IgD-negative memory B cell (primary cell): ENCODE measurements at regions not wholly inside any gene's neighbourhood (a gene's known extent, or its start where the extent isn't known, plus 50 kb on each side); places are given as distances from the start of the nearest gene placed in this dataset.
"Not testable (repeated sequence)": the region's sequence is repeated elsewhere in the genome, so short reads cannot be mapped to it uniquely, and the experiment has no call there.

Source experiments
- H3K27ac Mint-ChIP-seq, 3 donors: one replicate each; pipeline ENCODE4 v1.8.0; 2020 to 2022; ENCODE audit warnings: mild to moderate bottlenecking in 3 of 3, mixed read lengths in 3 of 3, moderate library complexity in 1 of 3
- H3K27me3 Mint-ChIP-seq: one replicate; pipeline ENCODE4 v1.8.0; 2021; ENCODE audit warnings: mixed read lengths
- H3K36me3 Mint-ChIP-seq: one replicate; pipeline ENCODE4 v1.8.0; 2020; ENCODE audit warnings: mild to moderate bottlenecking, mixed read lengths
- H3K4me1 Mint-ChIP-seq, 3 donors: one replicate each; pipeline ENCODE4 v1.8.0; 2020 to 2022; ENCODE audit warnings: mixed read lengths in 3 of 3, mild to moderate bottlenecking in 1 of 3
- H3K4me3 Mint-ChIP-seq, 4 donors: one replicate each; pipeline ENCODE4 v1.8.0; 2020 to 2022; ENCODE audit warnings: mild to moderate bottlenecking in 4 of 4, mixed read lengths in 4 of 4, moderate library complexity in 3 of 4
- H3K9me3 Mint-ChIP-seq, 3 donors: one replicate each; pipeline ENCODE4 v1.8.0; 2020 to 2021; ENCODE audit warnings: mixed read lengths in 3 of 3, mild to moderate bottlenecking in 1 of 3

DNA sequence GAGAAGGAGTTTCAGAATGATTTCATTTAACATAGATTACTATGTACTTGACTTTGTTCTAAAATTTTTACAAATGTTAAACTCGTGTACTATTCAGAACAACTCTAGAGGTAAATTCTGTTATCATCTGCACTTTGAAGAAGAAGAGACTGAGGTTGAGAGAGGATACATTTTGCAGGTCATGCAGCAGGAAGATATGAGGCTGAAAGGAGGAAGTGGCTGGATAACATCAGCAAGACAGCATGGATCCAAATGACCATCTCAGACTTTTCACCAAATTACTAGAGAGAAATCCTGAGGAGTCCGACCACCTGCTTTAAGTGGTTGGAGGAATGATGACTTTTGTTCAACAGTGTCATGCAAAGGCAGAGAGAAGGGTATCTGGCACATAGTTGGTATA, 84.9 kb downstream of the ASCL4 start:
- peaks cover 2 to 5% (median 3%) of the 10 kb centered on the region in 3 donors for H3K4me1 Mint-ChIP-seq
- H3K36me3 Mint-ChIP-seq, result no peaks in the 10 kb centered on the region
- H3K9me3 Mint-ChIP-seq, result no peaks in the 10 kb centered on the region
- no peak overlapping the region for H3K27ac Mint-ChIP-seq
- peaks cover 35% of the 10 kb centered on the region for H3K27me3 Mint-ChIP-seq
- no peak overlapping the region for H3K4me3 Mint-ChIP-seq

DNA sequence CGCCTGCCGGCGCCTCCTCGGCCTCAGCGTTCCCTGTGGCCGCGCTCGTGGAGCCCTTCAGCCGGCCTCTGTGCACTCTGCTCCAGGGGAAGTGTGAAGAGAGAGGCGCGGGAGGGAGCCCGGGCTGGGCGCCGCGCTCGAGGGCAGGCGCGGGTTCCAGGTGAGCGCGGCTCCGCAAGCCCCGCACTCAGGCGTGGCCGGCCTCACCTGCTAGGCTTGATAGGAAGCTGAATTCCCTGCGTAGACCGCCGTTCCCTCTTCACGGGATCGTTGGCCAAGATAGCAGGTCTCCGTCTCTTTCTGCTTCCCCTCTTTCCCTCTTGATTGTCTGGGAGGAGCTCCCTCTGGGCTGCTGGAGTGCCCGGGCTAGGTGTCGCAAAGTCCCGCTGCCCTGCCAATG, 89.7 kb downstream of the ASCL4 start:
- Mint-ChIP-seq H3K27ac (peak overlapping the region in 1 of 3 donors; percentile 47), H3K4me3 (peak overlapping the region in 1 of 4 donors; percentile 46), H3K4me1 (peaks cover 2 to 5% (median 3%) of the 10 kb centered on the region in 3 donors), H3K9me3 (peaks cover 0 to 4% (median 3%) of the 10 kb centered on the region in 3 donors), H3K36me3 (no peaks in the 10 kb centered on the region), H3K27me3 (peaks cover 36% of the 10 kb centered on the region)

DNA sequence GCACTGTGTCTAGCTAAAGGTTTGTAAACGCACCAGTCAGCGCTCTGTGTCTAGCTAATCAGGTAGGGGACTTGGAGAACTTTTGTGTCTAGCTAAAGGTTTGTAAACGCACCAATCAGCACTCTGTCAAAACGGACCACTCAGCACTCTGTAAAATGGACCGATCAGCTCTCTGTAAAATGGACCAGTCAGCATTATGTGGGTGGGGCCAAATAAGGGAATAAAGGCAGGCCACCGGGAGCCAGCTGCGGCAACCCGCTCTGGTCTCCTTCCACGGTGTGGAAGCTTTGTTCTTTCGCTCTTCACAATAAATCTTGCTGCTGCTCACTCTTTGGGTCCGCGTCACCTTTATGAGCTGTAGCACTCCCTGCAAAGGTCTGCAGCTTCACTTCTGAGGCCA, 90.2 kb downstream of the ASCL4 start:
- H3K4me3 Mint-ChIP-seq, H3K4me1 Mint-ChIP-seq, H3K27ac Mint-ChIP-seq, H3K9me3 Mint-ChIP-seq, H3K36me3 Mint-ChIP-seq: not testable (repeated sequence)
- H3K27me3 Mint-ChIP-seq, result peaks cover 36% of the 10 kb centered on the region

DNA sequence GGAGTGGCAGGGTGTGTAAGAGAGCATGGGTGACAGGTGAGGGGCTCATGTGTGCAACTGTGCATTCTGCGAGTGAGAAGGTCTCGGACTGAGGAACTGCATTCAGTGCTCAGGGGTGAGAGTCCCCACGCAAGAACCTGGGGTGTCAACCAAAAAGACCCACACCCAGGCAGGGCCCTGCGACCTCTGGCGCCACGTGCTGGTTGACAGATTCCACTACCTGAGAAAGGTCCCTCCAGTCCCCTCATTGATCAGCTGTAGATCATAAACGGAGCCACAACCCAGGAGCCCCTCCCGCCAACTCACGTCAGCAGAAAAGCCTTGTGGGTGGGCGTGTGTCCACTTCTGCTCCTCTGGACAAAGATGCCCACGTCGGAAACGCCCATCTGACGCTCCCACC, 98.7 kb downstream of the ASCL4 start:
- peaks cover 0 to 1% (median 0%) of the 10 kb centered on the region in 3 donors for H3K4me1 Mint-ChIP-seq
- H3K27me3 Mint-ChIP-seq, result peaks cover 6% of the 10 kb centered on the region

DNA sequence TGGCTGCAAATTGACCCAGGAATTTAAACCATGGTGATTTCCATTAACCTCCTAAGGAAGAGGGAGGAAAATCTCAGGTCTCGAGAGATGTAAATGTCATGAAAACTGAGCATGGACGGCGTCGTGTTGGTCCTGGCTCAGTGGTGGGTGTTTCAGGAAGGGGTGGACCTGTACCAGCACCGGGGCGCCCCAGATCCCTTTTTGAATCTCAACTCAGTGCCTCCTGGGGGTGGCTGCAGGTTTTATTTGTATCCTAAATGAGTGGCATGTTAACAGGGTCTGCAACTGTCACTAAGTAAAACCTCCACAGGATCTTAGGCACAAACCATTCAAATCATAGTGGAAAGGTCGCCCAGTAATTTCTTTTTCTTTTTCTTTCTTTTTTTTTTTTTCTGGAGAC, 101.3 kb downstream of the ASCL4 start:
- H3K27me3 Mint-ChIP-seq, result peaks cover 6% of the 10 kb centered on the region
- no peak overlapping the region for H3K4me3 Mint-ChIP-seq
- no peaks in the 10 kb centered on the region for H3K9me3 Mint-ChIP-seq
- H3K4me1 Mint-ChIP-seq, result peaks cover 0 to 1% (median 0%) of the 10 kb centered on the region in 3 donors
- no peaks in the 10 kb centered on the region for H3K36me3 Mint-ChIP-seq
- H3K27ac Mint-ChIP-seq, result no peak overlapping the region

More for the DNA sequence above, 98.7 kb downstream of the ASCL4 start:
- H3K36me3 Mint-ChIP-seq, result no peaks in the 10 kb centered on the region
- no peak overlapping the region for H3K4me3 Mint-ChIP-seq
- H3K27ac Mint-ChIP-seq, result peak overlapping the region in 1 of 3 donors; percentile 34
- no peaks in the 10 kb centered on the region for H3K9me3 Mint-ChIP-seq

- peaks cover 3% of the 10 kb centered on the region for H3K27me3 Mint-ChIP-seq
- no peak overlapping the region for H3K27ac Mint-ChIP-seq
- H3K4me3 Mint-ChIP-seq, result no peak overlapping the region
- peaks cover 0 to 5% (median 0%) of the 10 kb centered on the region in 3 donors for H3K4me1 Mint-ChIP-seq
- H3K36me3 Mint-ChIP-seq, result peaks cover 1% of the 10 kb centered on the region
- no peaks in the 10 kb centered on the region for H3K9me3 Mint-ChIP-seq
Observed at GRCh38 chr12:107884769-107885694, 110.5 kb downstream of the ASCL4 start.

DNA sequence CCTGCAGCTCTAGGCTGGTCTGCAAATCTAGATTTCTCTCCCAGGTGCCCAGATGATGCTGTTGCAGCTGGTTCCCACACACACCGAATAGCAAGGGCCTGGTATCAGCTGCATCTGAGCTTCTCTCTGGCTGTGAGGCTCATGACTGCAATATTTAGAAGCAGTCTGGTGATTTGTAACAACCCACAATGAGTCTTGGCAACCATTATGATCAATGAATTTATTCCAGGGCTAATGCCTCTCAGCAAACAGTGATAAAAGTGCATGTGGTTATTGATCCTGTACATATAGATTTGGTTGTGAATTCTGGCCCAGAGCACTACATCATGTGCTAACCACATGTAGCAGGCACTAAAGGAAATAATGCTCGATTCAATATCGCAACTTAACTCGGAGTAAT, 114.3 kb downstream of the ASCL4 start:
- H3K27ac Mint-ChIP-seq, result no peak overlapping the region
- H3K36me3 Mint-ChIP-seq, result peaks cover 2% of the 10 kb centered on the region
- peaks cover 3% of the 10 kb centered on the region for H3K27me3 Mint-ChIP-seq
- H3K4me3 Mint-ChIP-seq, result no peak overlapping the region
- H3K9me3 Mint-ChIP-seq, result no peaks in the 10 kb centered on the region
- H3K4me1 Mint-ChIP-seq, result peaks cover 0 to 5% (median 0%) of the 10 kb centered on the region in 3 donors

GRCh38 chr12:107891967-107892366, 117.5 kb downstream of the ASCL4 start:
- Mint-ChIP-seq H3K9me3 (no peaks in the 10 kb centered on the region), H3K27me3 (no peaks in the 10 kb centered on the region), H3K4me3 (no peak overlapping the region), H3K36me3 (peaks cover 1% of the 10 kb centered on the region), H3K27ac (no peak overlapping the region), H3K4me1 (no peaks in the 10 kb centered on the region)

GRCh38 chr12:107894589-107894988, 120.1 kb downstream of the ASCL4 start:
- H3K27ac Mint-ChIP-seq, result no peak overlapping the region
- no peaks in the 10 kb centered on the region for H3K4me1 Mint-ChIP-seq
- H3K4me3 Mint-ChIP-seq, result no peak overlapping the region
- peaks cover 3% of the 10 kb centered on the region for H3K36me3 Mint-ChIP-seq
- H3K9me3 Mint-ChIP-seq, result no peaks in the 10 kb centered on the region
- H3K27me3 Mint-ChIP-seq, result no peaks in the 10 kb centered on the region

DNA sequence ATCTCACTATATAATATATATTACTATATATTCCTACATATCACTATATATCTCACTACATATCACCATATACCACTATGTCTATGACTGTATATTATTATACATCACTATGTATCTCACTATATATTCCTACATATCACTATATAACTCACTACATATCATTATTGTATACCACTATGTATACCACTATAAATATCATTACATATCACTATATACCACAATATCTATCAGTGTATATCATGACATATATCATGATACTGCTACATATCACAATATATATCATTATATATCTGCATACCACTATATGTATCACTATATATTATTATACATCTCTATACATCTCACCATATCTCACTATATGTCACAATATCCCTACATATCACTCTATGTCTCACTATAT, 121.5 kb downstream of the ASCL4 start:
- H3K27me3 Mint-ChIP-seq, result no peaks in the 10 kb centered on the region
- peaks cover 0 to 2% (median 0%) of the 10 kb centered on the region in 3 donors for H3K4me1 Mint-ChIP-seq
- H3K27ac Mint-ChIP-seq, result no peak overlapping the region
- H3K36me3 Mint-ChIP-seq, result peaks cover 3% of the 10 kb centered on the region
- no peaks in the 10 kb centered on the region for H3K9me3 Mint-ChIP-seq
- H3K4me3 Mint-ChIP-seq, result no peak overlapping the region

GRCh38 chr12:107900588-107900987, 126.1 kb downstream of the ASCL4 start:
- Mint-ChIP-seq H3K27me3 (no peaks in the 10 kb centered on the region), H3K4me3 (no peak overlapping the region), H3K4me1 (peaks cover 14 to 21% (median 15%) of the 10 kb centered on the region in 3 donors), H3K9me3 (no peaks in the 10 kb centered on the region), H3K27ac (no peak overlapping the region), H3K36me3 (peaks cover 2% of the 10 kb centered on the region)

DNA sequence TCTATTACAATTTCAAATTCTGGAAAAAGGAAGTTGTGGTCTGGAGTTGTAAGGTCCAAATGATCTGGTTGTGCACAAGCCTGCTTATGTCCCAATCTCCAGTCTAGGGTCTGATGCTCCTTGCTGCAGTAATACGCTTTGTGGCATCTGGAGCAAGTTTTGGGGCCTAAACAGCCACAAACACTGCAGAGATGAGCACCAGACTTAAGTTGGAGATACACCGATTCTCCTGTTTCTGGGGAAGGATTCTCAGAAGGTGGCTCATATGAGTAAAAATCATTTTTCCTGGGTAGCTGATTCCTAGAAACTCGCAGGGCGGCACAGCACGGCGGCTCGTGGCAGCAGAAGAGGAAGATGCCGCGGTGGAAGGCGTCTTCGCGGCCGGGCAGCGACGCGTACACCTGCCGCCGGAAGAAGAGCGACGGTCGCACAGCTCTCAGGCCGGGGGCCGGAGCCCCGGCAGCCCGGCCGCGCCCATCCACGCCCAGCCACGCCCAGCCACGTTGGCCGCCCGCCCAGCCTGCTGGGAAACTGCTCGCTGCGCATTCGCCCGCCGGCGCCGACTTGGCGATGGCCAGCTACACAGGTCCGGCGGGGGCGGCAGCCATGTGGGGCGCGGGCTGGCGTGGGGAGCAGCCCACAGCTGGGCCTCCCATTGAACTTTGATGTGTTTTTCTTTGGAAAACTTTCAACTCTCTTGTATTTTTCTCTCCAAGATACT, 129.0 kb downstream of the ASCL4 start:
- Mint-ChIP-seq H3K4me3 (peak overlapping the region; percentile 78 to 92 (median 86)), H3K36me3 (peaks cover 2% of the 10 kb centered on the region), H3K27ac (peak overlapping the region in 2 of 3 donors; percentile 64 to 74), H3K9me3 (no peaks in the 10 kb centered on the region), H3K27me3 (peaks cover 8% of the 10 kb centered on the region), H3K4me1 (peaks cover 14 to 21% (median 15%) of the 10 kb centered on the region in 3 donors)

DNA sequence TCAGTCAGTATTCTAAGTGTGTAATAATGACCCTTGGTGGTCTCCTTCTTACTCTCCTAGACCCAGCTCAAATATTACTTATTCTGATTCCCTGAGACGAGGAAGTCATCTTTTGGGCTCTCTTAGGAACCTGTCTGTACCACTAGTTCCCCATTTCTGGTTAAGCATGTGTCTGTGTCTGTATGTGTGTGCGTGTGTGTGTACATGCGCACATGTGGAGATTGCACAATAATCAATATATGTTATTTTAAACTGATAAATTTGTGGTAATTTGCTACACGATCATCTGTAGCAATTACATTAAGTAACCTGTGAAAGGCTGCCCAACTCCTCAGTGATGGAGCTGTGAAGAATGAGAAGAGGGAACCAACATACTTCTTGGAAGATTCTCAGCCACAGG, 132.2 kb downstream of the ASCL4 start:
- Mint-ChIP-seq H3K9me3 (no peaks in the 10 kb centered on the region), H3K4me3 (no peak overlapping the region), H3K27me3 (peaks cover 18% of the 10 kb centered on the region), H3K4me1 (peaks cover 11 to 17% (median 14%) of the 10 kb centered on the region in 3 donors), H3K27ac (no peak overlapping the region), H3K36me3 (no peaks in the 10 kb centered on the region)

GRCh38 chr12:107912421-107913004, 138.0 kb downstream of the ASCL4 start:
- peaks cover 0 to 4% (median 3%) of the 10 kb centered on the region in 3 donors for H3K4me1 Mint-ChIP-seq
- no peaks in the 10 kb centered on the region for H3K9me3 Mint-ChIP-seq
- peak overlapping the region in 2 of 4 donors; percentile 76 to 79 for H3K4me3 Mint-ChIP-seq
- H3K27me3 Mint-ChIP-seq, result peaks cover 24% of the 10 kb centered on the region
- no peak overlapping the region for H3K27ac Mint-ChIP-seq
- H3K36me3 Mint-ChIP-seq, result no peaks in the 10 kb centered on the region

- H3K4me3 Mint-ChIP-seq, result peak overlapping the region in 1 of 4 donors; percentile 60
- H3K36me3 Mint-ChIP-seq, result no peaks in the 10 kb centered on the region
- H3K9me3 Mint-ChIP-seq, result no peaks in the 10 kb centered on the region
- H3K27ac Mint-ChIP-seq, result no peak overlapping the region
- H3K4me1 Mint-ChIP-seq, result peaks cover 0 to 6% (median 3%) of the 10 kb centered on the region in 3 donors
- peaks cover 29% of the 10 kb centered on the region for H3K27me3 Mint-ChIP-seq
Observed at GRCh38 chr12:107914460-107914977, 140.0 kb downstream of the ASCL4 start.
